Lung microvascular endothelial cell (primary cell): ENCODE measurements at regions not wholly inside any gene's neighbourhood (a gene's known extent, or its start where the extent isn't known, plus 50 kb on each side); places are given as distances from the start of the nearest gene placed in this dataset.

Experiments used
- DNase-seq, 2 donors: peaks; one replicate each; pipeline versions ENCODE4 v3.0.0 to v3.0.0-alpha.2; 2010; ENCODE audit warnings: low read depth in 2 of 2

DNA sequence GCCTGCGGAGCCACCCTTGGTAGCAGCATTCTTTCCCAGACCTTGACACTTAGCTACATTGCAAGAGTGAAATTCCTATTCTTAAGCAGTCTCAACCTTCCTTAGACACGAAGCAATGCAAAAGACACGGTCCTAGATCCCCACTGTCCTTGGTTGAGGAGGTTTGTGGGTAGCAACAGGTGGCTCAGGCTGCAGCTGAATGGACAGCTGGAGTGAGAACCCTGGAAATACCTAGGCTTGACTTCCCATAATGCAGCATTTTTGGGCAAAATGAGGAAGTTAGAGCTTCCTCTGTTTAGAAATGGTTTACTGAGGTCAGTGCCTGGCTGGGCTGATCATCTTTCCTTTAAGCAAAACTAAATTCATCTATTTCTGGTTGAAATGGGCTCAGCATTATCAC, 296.6 kb downstream of the RFC3 start:
- DNase-seq, result no peak

- no peak for DNase-seq
These were observed 298.7 kb downstream of the RFC3 start for GRCh38 chr13:34116651-34117050.

GRCh38 chr13:34124666-34125306, 306.8 kb downstream of the RFC3 start:
- DNase-seq, result no peak

DNA sequence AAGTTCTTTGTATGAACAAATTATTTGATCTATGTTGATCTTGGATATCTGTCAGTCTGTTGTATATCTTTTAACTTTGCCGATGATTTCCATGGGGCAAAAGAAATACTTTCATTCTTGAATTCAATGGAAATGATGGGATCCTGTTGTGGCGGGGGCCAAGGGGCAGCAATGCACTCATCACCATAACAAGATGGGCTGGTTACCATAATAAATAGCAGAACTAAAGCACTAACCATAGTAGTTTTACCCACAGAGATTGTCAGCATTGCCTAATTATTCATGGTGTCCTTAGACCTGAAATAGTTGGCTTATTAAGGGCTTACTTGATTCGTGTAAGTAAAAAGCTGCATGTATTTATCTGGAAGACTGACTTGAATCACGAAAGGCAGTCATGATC, 309.6 kb downstream of the RFC3 start:
- DNase-seq, result no peak

GRCh38 chr13:34128661-34129060, 310.7 kb downstream of the RFC3 start:
- DNase-seq, result no peak

GRCh38 chr13:34129436-34129835, 311.5 kb downstream of the RFC3 start:
- no peak for DNase-seq

- DNase-seq, result no peak
These were observed 319.3 kb downstream of the RFC3 start for GRCh38 chr13:34137200-34137599.

GRCh38 chr13:34139660-34140227, 321.8 kb downstream of the RFC3 start:
- no peak for DNase-seq

- no peak for DNase-seq
These were observed 325.7 kb downstream of the RFC3 start for GRCh38 chr13:34143637-34144036.

DNA sequence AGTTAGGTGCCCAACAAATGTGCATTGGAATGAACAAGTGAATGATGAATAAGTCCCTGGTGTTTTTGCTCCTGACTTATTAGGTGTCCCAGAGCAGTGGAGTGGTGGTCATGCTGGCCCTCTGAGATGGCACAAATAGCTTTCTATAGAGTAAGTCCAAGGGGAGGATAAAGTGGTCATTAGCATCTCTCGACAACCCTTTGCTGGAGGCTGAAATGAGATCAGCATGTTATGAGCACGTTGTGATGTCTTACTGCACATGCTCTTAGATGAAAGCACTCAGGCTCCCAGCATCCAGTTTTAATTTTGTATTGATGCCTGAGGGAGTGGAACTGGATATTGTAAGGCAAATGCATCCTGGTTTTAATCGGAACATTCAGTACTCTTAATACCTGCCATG, 326.2 kb downstream of the RFC3 start:
- no peak for DNase-seq

GRCh38 chr13:34145061-34145460, 327.1 kb downstream of the RFC3 start:
- DNase-seq, result no peak

GRCh38 chr13:34148359-34148758, 330.4 kb downstream of the RFC3 start:
- DNase-seq, result no peak

DNA sequence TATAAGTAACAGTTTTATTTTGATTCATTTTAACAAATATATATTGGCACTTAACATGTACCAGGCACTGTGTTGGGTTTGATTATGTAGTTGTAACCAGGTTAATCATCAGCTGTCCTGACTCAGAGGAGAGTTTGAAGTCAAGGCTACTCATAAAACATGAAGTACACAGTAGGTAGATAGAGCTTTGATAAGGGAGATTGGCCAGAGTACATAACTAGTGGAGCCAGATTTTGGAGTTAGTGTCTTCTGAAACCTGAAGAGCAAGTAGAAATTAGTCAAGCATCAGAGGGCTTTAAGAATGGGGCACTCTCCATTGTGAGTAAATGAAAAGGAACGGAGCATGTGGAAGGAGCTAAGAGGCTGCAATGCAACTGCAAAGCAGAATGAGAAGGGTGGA, 333.9 kb downstream of the RFC3 start:
- DNase-seq, result no peak

- no peak for DNase-seq
These were observed 334.5 kb downstream of the RFC3 start for GRCh38 chr13:34152409-34152808.

DNA sequence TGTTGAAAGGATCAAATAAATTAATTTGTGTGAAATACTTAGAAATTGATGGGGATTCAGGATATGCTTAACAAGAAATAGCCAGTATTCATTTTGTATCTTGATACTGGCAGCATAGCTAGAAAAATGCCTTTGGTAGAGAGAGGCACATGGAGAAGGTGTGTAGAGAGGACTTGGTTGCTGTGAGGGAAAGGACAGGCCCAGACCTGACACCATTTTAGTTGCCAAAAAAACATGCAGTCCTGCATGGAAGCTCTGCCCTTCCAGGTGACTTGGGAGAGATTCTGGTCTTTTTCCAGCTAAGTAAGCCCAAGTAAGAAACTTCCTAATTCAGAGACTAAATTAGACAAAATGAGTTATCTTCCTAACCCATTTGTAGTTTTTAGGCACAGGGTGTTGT, 335.0 kb downstream of the RFC3 start:
- DNase-seq, result no peak

GRCh38 chr13:34153428-34154180, 335.7 kb downstream of the RFC3 start:
- DNase-seq, result peak; percentile 16 to 31

GRCh38 chr13:34155931-34156607, 338.1 kb downstream of the RFC3 start:
- DNase-seq, result peak; percentile 2 to 85

DNA sequence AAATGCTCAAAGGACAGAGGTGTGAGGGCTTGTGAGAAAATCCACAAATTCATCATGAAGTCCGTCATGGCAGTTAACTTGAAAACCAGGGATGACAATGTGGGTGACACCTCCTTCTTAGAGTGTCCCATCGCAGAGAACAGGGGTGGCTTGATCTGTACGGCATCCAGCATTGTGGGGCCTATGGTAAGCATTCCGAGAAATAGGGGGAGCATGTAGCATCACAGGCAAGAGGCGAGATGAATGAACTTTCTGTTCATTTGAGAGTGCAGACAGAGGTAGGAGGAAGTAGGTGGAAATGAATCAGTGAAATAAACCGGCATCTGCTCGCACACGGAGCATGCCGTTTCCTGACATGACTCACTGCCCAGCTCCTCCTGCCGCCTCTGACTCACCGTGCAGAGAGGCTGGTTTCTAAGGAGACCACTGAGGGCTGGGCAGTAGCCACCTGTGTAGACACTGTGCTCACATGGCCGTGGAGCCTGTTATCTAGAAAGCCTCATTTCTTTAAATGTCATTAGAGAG, 339.0 kb downstream of the RFC3 start:
- peak; percentile 95 to 100 for DNase-seq

DNA sequence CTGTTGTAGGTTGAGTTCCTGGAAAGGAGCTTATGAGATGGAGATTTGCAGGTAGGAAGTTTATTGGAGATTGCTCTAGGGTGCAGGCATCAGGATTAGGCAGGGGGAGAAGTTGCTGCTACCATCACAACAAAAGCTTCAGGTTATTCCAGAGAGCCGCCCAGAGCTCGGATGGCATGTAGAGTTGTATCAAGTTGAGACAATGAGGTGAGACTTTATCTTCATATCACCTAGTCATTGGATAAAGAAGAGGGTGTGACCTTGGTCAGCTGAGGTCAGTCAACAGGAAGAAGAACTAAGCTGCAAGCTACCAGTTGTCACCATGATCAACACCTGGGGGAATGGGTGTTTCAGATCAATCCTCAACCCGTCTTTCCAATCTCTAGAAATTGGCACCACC, 342.0 kb downstream of the RFC3 start:
- no peak for DNase-seq

DNA sequence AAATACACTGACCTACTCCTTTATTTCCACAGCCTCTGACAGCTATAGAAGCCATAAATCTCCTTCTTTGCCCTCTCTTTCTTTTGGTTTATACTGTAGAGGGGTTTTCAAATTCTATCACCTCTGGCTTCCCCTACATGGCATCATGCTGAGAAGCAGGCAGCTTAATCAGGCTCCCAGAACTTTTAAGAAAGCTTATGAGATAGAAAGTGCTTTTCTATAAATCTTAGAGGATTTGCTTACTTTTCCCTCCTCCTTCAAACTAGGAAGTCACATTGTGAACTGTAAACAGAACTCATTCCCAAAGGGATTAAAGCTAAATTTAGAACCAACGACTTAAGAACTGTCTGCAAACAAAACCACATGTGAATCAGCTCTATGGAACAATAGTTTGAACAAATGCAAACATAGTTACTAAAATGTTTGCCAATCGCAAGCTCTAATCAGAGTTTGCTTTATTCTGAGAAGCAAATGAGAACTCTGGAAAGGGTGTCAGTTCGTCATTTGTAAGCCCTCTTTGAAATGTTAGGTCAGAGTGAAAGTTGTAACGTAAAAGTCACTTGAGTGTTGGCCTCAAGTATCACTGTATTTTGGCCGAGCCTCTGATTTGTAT, 344.1 kb downstream of the RFC3 start:
- DNase-seq, result peak in 1 of 2 donors; percentile 90

GRCh38 chr13:34162544-34162933, 344.6 kb downstream of the RFC3 start:
- DNase-seq, result no peak

- no peak for DNase-seq
These were observed 346.6 kb downstream of the RFC3 start for GRCh38 chr13:34164582-34164981.
